G401 (cell line): ENCODE measurements at regions not wholly inside any gene's neighbourhood (a gene's known extent, or its start where the extent isn't known, plus 50 kb on each side); places are given as distances from the start of the nearest gene placed in this dataset.

Experiments
- DNase-seq: peaks from one replicate; pipeline ENCODE4 v3.0.0-alpha.2; 2015; ENCODE audit warnings: low spot score
- in situ Hi-C: cut with HindIII; loops from 2 replicates; pipeline ENCODE4 v1.10.0; 2016; ENCODE audit warnings: low sequenced_read_pairs, mixed read lengths

DNA sequence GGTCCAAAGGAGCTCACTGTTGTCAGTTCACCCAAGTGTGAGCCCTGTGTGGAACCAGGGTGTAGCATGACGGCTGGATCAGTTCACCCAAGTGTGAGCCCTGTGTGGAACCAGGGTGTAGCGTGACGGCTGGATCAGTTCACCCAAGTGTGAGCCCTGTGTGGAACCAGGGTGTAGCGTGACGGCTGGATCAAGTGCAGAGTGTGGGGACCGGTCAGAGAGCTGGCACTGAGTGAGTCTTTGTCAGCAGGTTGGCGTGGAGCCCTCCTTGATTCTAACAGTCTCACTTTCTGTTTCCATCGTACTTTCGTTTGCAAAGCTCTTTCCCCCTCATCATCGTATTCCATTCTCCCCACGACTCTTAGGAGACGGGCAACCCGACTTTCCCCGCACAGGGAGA lies 57.9 kb upstream of the DLG1 start:
- peak; percentile 31 for DNase-seq
- in situ Hi-C loops: no loop called here

DNA sequence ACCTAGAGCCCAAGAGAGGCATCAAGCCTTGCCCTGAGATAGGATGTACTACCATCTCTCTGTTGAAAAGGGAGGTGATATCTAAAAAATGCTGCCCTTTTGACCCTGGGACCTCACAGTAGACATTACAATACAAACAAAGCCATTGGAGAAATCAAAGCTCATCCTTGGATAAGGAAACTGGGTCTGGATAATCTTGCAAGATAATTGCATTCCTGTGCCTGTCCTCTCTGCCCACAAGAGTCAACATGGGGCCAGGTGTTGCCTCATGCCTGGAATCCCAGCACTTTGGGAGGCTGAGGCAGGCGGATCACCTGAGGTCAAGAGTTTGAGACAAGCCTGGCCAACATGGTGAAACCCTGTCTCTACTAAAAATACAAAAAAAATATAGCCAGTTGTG lies 57.3 kb upstream of the DLG1 start:
- no peak for DNase-seq
- in situ Hi-C loops: no loop called here

DNA sequence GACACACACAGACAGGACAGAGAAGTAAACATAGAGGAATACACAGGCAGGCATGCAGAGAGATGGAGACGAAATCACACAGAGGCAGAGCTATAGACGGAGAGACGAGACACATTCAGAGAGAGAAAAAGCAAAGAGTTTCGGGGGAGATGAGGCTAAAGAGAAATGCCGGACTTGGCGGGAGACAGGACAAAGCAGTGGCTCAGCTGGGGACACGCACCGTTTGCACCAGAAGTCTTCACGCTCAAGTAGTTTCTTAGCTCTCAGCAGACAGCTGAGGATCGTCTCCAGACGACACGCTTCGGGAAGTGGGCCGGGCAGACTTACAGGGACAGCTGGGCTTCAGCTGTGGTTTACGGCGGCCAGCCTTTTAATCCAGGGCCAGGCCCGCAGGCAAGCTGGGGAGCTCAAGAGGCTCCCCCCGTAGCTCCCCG lies 56.2 kb upstream of the DLG1 start:
- no peak for DNase-seq

DNA sequence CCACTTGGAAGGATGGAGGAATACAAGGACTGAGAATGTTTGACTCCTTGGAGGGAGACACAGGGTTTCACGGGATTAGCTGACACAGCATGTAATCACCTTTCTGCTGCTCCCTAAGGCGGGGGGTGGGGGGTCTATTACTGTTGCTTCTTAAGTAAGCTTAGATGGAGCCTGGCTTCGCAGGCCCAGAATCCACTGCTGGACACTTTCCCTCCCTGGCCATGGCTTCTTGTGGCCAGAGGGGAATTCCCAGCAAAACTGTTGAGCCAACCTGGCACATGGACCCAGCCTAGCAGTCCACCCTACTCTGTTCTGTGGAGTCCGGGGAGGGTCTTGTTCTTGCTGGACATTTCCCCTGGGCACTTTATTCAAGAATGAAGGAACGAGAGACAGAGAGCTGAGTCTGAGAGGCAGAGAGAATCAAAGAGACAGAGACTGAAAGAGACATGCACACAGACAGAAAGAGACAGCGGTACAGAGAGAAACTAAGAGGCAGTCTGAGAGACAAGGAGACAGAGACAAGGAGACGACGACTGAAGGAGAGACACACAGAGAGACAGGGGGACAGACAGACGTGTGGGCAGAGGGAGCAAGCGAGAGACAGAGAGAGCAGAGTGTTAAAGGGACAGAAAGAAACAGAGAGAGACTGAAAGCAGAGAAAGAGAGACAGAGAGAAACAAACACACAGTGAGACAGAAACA lies 55.6 kb upstream of the DLG1 start:
- DNase-seq: no peak
- in situ Hi-C loops: no loop called here

More for the DNA sequence above, 56.2 kb upstream of the DLG1 start:
- in situ Hi-C loops: no loop called here

DNA sequence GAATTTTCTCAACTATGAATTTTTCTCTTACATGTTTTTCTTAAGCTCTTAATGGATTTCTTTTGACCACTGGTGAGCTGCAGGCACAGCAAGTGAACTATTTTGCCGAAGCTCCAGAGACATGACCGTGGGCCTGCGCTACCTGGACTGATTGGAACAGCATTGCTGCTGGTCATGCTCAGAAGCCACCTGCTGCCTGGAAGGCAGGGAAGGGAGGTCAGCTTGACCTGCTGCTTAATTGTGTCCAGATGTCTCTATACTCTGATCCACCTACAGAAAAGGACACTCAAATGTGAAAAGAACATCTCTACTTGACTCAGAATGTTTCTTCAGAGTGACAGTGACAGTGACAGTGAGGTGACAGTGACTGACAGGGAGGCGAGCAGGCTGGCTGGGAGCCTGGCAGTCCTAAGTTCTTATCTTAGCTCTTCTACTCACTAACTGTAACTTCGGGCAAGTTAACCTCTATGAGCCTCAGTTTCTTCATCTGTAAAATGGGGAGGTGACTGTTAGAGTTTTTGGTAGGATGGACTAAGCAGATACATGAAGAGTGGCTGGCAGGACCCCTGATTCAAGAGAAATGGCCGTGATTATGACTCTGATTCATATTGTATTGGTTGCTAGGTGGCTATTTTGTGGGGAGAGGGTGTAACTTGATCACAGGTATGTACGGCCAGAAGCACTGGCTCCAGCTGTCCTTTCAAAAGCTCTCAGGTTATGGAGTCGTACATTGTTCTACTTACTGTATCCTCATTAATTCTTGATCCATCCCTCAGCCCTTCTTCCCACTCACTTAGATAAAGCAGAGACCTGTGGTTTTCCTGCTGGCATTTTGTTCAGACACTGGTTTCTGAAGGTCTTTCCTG lies 54.8 kb upstream of the DLG1 start:
- DNase-seq: no peak
- in situ Hi-C loops: no loop called here

DNA sequence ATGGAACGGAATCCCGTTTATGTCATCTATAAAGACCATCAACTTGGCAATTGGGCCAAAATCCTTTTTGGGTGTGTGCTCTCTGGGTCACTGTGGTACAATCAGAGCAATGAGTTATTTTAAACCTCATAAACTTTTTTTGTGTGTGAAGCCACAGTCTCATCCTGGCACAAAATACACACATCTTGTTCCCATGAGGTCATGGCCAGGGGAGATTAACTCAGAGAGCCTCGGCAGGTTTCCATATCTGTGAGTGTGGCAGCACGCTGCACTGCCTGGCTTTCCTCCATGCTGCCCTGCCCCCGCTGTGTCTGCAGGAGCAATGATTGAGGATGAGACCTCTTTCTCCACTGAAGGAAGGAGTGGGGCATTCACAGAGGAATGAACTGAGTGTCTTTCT lies 54.0 kb upstream of the DLG1 start:
- in situ Hi-C loops: no loop called here
- peak; percentile 38 for DNase-seq

DNA sequence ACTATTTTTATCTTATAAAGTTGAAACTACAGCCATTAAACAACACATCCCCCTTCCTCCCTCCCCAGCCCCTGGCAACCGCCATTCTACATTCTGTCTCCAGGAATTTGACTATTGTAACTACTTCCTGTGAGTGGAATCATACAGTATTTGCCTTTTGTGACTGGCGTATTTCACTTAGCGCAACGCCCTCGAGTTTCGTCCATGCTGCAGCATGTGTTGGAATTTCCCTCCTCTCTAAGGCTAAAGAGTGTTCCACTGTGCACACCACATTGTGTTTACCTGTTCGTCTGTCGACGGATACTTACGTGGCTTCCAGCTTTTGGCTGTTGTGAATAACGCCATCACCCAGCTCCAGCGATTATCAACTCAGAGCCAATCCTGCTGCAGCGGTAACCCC lies 52.0 kb upstream of the DLG1 start:
- DNase-seq: no peak
- in situ Hi-C loops: no loop called here

DNA sequence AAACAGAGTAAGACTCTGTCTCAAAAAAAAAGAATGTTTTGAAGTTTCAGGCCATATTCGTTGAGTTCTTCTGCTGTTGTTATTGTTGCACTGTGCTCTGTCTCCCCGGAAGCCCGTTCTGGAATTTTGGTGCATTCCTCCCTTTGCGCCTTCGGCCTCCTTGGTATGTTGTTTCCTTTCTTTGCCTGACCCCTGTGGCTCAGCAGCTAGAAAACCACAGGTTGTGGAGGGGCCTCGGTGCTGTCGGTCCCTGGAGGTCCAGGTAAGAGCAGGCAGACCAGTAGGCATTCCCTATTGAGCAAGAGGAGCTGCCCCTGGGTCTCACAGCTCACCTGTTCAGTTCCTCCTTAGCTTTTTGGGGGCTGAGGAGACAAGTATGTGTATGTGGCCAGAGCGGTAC lies 51.0 kb upstream of the DLG1 start:
- in situ Hi-C loops: no loop called here
- no peak for DNase-seq
